MCF 10A (cell line): ENCODE measurements at regions not wholly inside any gene's neighbourhood (a gene's known extent, or its start where the extent isn't known, plus 50 kb on each side); places are given as distances from the start of the nearest gene placed in this dataset.

ENCODE experiments used
- BruUV-seq: library from RNA; stranded (reverse); fragments of 400-500 nt; replicated peaks from 2 replicates; lab custom pipeline; 2021; lab: Mats Ljungman, UMichigan
- CTCF ChIA-PET: fragments of 300-600 bp; sonication (Branson Sonifier 250); formaldehyde crosslinking; extraction: SDS; loops from one replicate; lab custom pipeline; 2021; ENCODE audit warnings: antibody characterized with exemption, inconsistent platforms; lab: Yijun Ruan, JAX
- POLR2A ChIA-PET: fragments of 300-600, 350-650 bp; sonication (Branson Sonifier 250); formaldehyde crosslinking; extraction: SDS; loops from one replicate; lab custom pipeline; 2020; ENCODE audit warnings: antibody characterized with exemption, inconsistent platforms; lab: Yijun Ruan, JAX
- DNase-seq: peaks from one replicate; pipeline ENCODE4 v3.0.0-alpha.2; 2018; ENCODE audit not compliant: unreplicated experiment
- H3K27ac Mint-ChIP-seq: one replicate; pipeline ENCODE4 v1.8.0; 2022; ENCODE audit warnings: mild to moderate bottlenecking, low read depth, mixed read lengths; ENCODE audit not compliant: unreplicated experiment
- H3K27me3 Mint-ChIP-seq: one replicate; pipeline ENCODE4 v1.8.0; 2022; ENCODE audit warnings: mixed read lengths; ENCODE audit not compliant: insufficient read depth, unreplicated experiment
- H3K36me3 Mint-ChIP-seq: one replicate; pipeline ENCODE4 v1.8.0; 2022; ENCODE audit warnings: mild to moderate bottlenecking, moderate library complexity, mixed read lengths; ENCODE audit not compliant: insufficient read depth, unreplicated experiment
- H3K4me1 Mint-ChIP-seq: one replicate; pipeline ENCODE4 v1.8.0; 2022; ENCODE audit warnings: mixed read lengths; ENCODE audit not compliant: insufficient read depth, unreplicated experiment
- H3K4me3 Mint-ChIP-seq: one replicate; pipeline ENCODE4 v1.8.0; 2022; ENCODE audit warnings: mild to moderate bottlenecking, moderate library complexity, mixed read lengths; ENCODE audit not compliant: unreplicated experiment
- H3K9me3 Mint-ChIP-seq: one replicate; pipeline ENCODE4 v1.8.0; 2022; ENCODE audit warnings: mixed read lengths; ENCODE audit not compliant: unreplicated experiment
- CTCF ChIP-seq: fragments of 200-600 bp; IDR thresholded peaks from one replicate; pipeline ENCODE4 v1.8.0; 2022; ENCODE audit warnings: antibody characterized with exemption, mild to moderate bottlenecking; ENCODE audit not compliant: unreplicated experiment
- intact Hi-C: fragments of 100-400 bp; cut with micrococcal nuclease; formaldehyde crosslinking; loops from 2 replicates; pipeline ENCODE4 v1.14.1; 2022

GRCh38 chr13:29654384-29654783 is 58.9 kb upstream of the SLC7A1 start:
- no peaks in the 10 kb centered on the region for H3K36me3 Mint-ChIP-seq
- DNase-seq = no peak
- ChIA-PET POLR2A (no interaction called here), CTCF (no interaction called here)
- BruUV-seq = no TSS peak
- peaks cover 1% of the 10 kb centered on the region for H3K9me3 Mint-ChIP-seq
- no peak for TF ChIP-seq CTCF
- no peak overlapping the region for H3K27ac Mint-ChIP-seq
- no peaks in the 10 kb centered on the region for H3K4me1 Mint-ChIP-seq
- intact Hi-C loops = no loop called here
- H3K4me3 Mint-ChIP-seq = no peak overlapping the region
- no peaks in the 10 kb centered on the region for H3K27me3 Mint-ChIP-seq

- TF ChIP-seq CTCF = no peak
- Mint-ChIP-seq H3K27ac (no peak overlapping the region), H3K9me3 (no peaks in the 10 kb centered on the region), H3K27me3 (no peaks in the 10 kb centered on the region), H3K4me1 (peaks cover 5% of the 10 kb centered on the region), H3K4me3 (no peak overlapping the region), H3K36me3 (no peaks in the 10 kb centered on the region)
- ChIA-PET POLR2A (interaction anchor here (0.5 kb wide), 1 partner anchor 28 kb away, joined by 8 read pairs; no protein-coding TSS in a partner anchor), CTCF (interaction anchor here (0.6 kb wide), 1 partner anchor 26 kb away, joined by 4 read pairs; no protein-coding TSS in a partner anchor)
- no peak for DNase-seq
- BruUV-seq = no TSS peak
- intact Hi-C loops = no loop called here
These were observed 53.3 kb upstream of the SLC7A1 start for GRCh38 chr13:29648760-29649159.
